ENCODE measurements at regions not wholly inside any gene's neighbourhood (a gene's known extent, or its start where the extent isn't known, plus 50 kb on each side); places are given as distances from the start of the nearest gene placed in this dataset.
"Not testable (repeated sequence)": the region's sequence is repeated elsewhere in the genome, so short reads cannot be mapped to it uniquely, and the experiment has no call there.

- DNase-seq (ENCODE audit: low read depth), result no peak
These were observed 73.2 kb upstream of the PRR5 start for GRCh38 chr22:44628835-44629234.

- DNase-seq (ENCODE audit: low read depth), result no peak
These were observed 73.7 kb upstream of the PRR5 start for GRCh38 chr22:44628273-44628672.

- DNase-seq (ENCODE audit: low read depth), result no peak
These were observed 74.4 kb upstream of the PRR5 start for GRCh38 chr22:44627521-44628139.

- DNase-seq (ENCODE audit: low read depth), result peak; percentile 57
These were observed 75.9 kb upstream of the PRR5 start for GRCh38 chr22:44625981-44626687.

GRCh38 chr22:44625421-44625760, 76.6 kb upstream of the PRR5 start:
- no peak for DNase-seq (ENCODE audit: low read depth)

- no peak for DNase-seq (ENCODE audit: low read depth)
These were observed 77.1 kb upstream of the PRR5 start for GRCh38 chr22:44624689-44625420.

GRCh38 chr22:44623771-44624510, 78.1 kb upstream of the PRR5 start:
- DNase-seq (ENCODE audit: low read depth), result no peak

GRCh38 chr22:44622679-44623078, 79.3 kb upstream of the PRR5 start:
- no peak for DNase-seq (ENCODE audit: low read depth)

GRCh38 chr22:44622147-44622427, 79.9 kb upstream of the PRR5 start:
- no peak for DNase-seq (ENCODE audit: low read depth)

GRCh38 chr22:44621401-44622146, 80.4 kb upstream of the PRR5 start:
- DNase-seq (ENCODE audit: low read depth), result no peak

GRCh38 chr22:44620841-44621257, 81.2 kb upstream of the PRR5 start:
- DNase-seq (ENCODE audit: low read depth), result no peak

GRCh38 chr22:44620129-44620840, 81.7 kb upstream of the PRR5 start:
- peak; percentile 69 for DNase-seq (ENCODE audit: low read depth)

- not testable (repeated sequence) for DNase-seq (ENCODE audit: low read depth)
These were observed 82.4 kb upstream of the PRR5 start for GRCh38 chr22:44619560-44620128.

- not testable (repeated sequence) for DNase-seq (ENCODE audit: low read depth)
These were observed 83.1 kb upstream of the PRR5 start for GRCh38 chr22:44618910-44619309.

- no peak for DNase-seq (ENCODE audit: low read depth)
These were observed 83.6 kb upstream of the PRR5 start for GRCh38 chr22:44618400-44618799.

- no peak for DNase-seq (ENCODE audit: low read depth)
These were observed 84.2 kb upstream of the PRR5 start for GRCh38 chr22:44617828-44618227.

- DNase-seq (ENCODE audit: low read depth), result no peak
These were observed 84.9 kb upstream of the PRR5 start for GRCh38 chr22:44616882-44617655.

GRCh38 chr22:44616461-44616860, 85.5 kb upstream of the PRR5 start:
- no peak for DNase-seq (ENCODE audit: low read depth)

- no peak for DNase-seq (ENCODE audit: low read depth)
These were observed 86.3 kb upstream of the PRR5 start for GRCh38 chr22:44615602-44616180.

GRCh38 chr22:44615146-44615545, 86.9 kb upstream of the PRR5 start:
- DNase-seq (ENCODE audit: low read depth), result no peak
